ENCODE measurements at regions not wholly inside any gene's neighbourhood (a gene's known extent, or its start where the extent isn't known, plus 50 kb on each side); places are given as distances from the start of the nearest gene placed in this dataset.

GRCh38 chr3:115552007-115552406, 71.3 kb upstream of the GAP43 start:
- TF ChIP-seq CTCF (conservative IDR thresholded peaks at IDR 0.05; ENCODE audit: low read depth, low read length) (no peak), POLR2A (IDR thresholded peaks at IDR 0.05; ENCODE audit: low read depth, low read length) (no peak), SMC3 (IDR thresholded peaks at IDR 0.05; ENCODE audit: low read depth, low read length) (no peak), CHD1 (IDR thresholded peaks at IDR 0.05; ENCODE audit: low read depth, low read length) (no peak), USF2 (IDR thresholded peaks at IDR 0.05; ENCODE audit: low read depth, low read length) (no peak), BHLHE40 (IDR thresholded peaks at IDR 0.05; ENCODE audit: low read depth, low read length) (no peak), FOS (IDR thresholded peaks at IDR 0.05; ENCODE audit: low read depth, low read length) (no peak), MXI1 (IDR thresholded peaks at IDR 0.05; ENCODE audit: borderline replicate concordance, low read depth, low read length) (no peak), MAFK (IDR thresholded peaks at IDR 0.05; ENCODE audit: low read depth, low read length) (no peak), CEBPB (IDR thresholded peaks at IDR 0.05; ENCODE audit: low read depth, low read length) (no peak)
